SK-N-SH (cell line): ENCODE measurements at regions not wholly inside any gene's neighbourhood (a gene's known extent, or its start where the extent isn't known, plus 50 kb on each side); places are given as distances from the start of the nearest gene placed in this dataset.

Experiments
- CTCF ChIP-seq: fragments of 200-600 bp; sonication (generic); IDR thresholded peaks from 2 replicates; pipeline ENCODE4 v1.6.1; 2017; ENCODE audit warnings: antibody characterized with exemption, mild to moderate bottlenecking, moderate library complexity
- EP300 ChIP-seq, 2 experiments: IDR thresholded peaks; 2 replicates each; pipeline versions ENCODE4 v1.4.0 to v1.6.1; 2012; ENCODE audit warnings: borderline replicate concordance in 1 of 2, low read depth in 1 of 2, low read length in 1 of 2
- POLR2AphosphoS5 ChIP-seq: IDR thresholded peaks from 2 replicates; pipeline ENCODE4 v1.6.1; 2012; ENCODE audit warnings: low read depth, low read length
- RCOR1 ChIP-seq: fragments of 150-350 bp; IDR thresholded peaks from 2 replicates; pipeline ENCODE4 v1.6.1; 2017; ENCODE audit warnings: antibody characterized with exemption, low read length
- REST ChIP-seq: IDR thresholded peaks from 2 replicates; pipeline ENCODE4 v1.6.1; 2012; ENCODE audit warnings: mild to moderate bottlenecking, low read depth, low read length, moderate library complexity

- TF ChIP-seq CTCF: no peak
- TF ChIP-seq RCOR1: no peak
- no peak for TF ChIP-seq POLR2AphosphoS5
- no peak for TF ChIP-seq EP300 (IDR thresholded peaks at IDR 0.05; ENCODE audit: borderline replicate concordance in 1 of 2, low read depth in 1 of 2, low read length in 1 of 2)
- TF ChIP-seq REST: no peak
These were observed 705.1 kb upstream of the FRG1 start for GRCh38 chr4:189235599-189235998.
